Natural killer cell (primary cell): ENCODE measurements at regions not wholly inside any gene's neighbourhood (a gene's known extent, or its start where the extent isn't known, plus 50 kb on each side); places are given as distances from the start of the nearest gene placed in this dataset.

Source experiments
- ATAC-seq, 3 donors: fragments of 150-1000 bp in 2 of 3; fragments of 200-7000 bp in 1 of 3; cut with Tn5 transposase; 1 replicate in 1 of 3; 2 replicates in 2 of 3; pipeline ENCODE4 v1.10.0; 2021; ENCODE audit warnings: mild to moderate bottlenecking in 2 of 3, moderate library complexity in 2 of 3
- DNase-seq, 2 donors: peaks; one replicate each; pipeline versions ENCODE4 v3.0.0 to v3.0.0-alpha.2; 2013 to 2021; ENCODE audit warnings: mixed read lengths in 1 of 2
- H3K27ac ChIP-seq: one replicate; pipeline ENCODE4 v1.5.1; 2013; ENCODE audit warnings: mild to moderate bottlenecking, low read length
- H3K27me3 ChIP-seq: one replicate; pipeline ENCODE4 v1.6.1; 2013; ENCODE audit warnings: low read length; ENCODE audit not compliant: control insufficient read depth, insufficient read depth
- H3K36me3 ChIP-seq: one replicate; pipeline ENCODE4 v1.6.1; 2013; ENCODE audit warnings: low read length; ENCODE audit not compliant: control insufficient read depth, insufficient read depth
- H3K4me1 ChIP-seq: one replicate; pipeline ENCODE4 v1.6.1; 2013; ENCODE audit warnings: low read length; ENCODE audit not compliant: control insufficient read depth, insufficient read depth
- H3K4me3 ChIP-seq: one replicate; pipeline ENCODE4 v1.5.1; 2013; ENCODE audit warnings: low read length
- H3K9me3 ChIP-seq: one replicate; pipeline ENCODE4 v1.6.1; 2013; ENCODE audit warnings: low read length; ENCODE audit not compliant: control insufficient read depth, insufficient read depth
- H3K27ac Mint-ChIP-seq, 2 donors: one replicate each; pipeline ENCODE4 v1.8.0; 2022; ENCODE audit warnings: mild to moderate bottlenecking in 2 of 2, mixed read lengths in 2 of 2, moderate library complexity in 1 of 2
- H3K27me3 Mint-ChIP-seq, 2 donors: one replicate each; pipeline ENCODE4 v1.8.0; 2022; ENCODE audit warnings: low read depth in 2 of 2, mixed read lengths in 2 of 2
- H3K36me3 Mint-ChIP-seq: one replicate; pipeline ENCODE4 v1.8.0; 2022; ENCODE audit warnings: mixed read lengths
- H3K4me1 Mint-ChIP-seq, 2 donors: one replicate each; pipeline ENCODE4 v1.8.0; 2022; ENCODE audit warnings: mixed read lengths in 2 of 2
- H3K4me3 Mint-ChIP-seq: one replicate; pipeline ENCODE4 v1.8.0; 2022; ENCODE audit warnings: mild to moderate bottlenecking, moderate library complexity, mixed read lengths
- H3K9me3 Mint-ChIP-seq, 2 donors: one replicate each; pipeline ENCODE4 v1.8.0; 2022; ENCODE audit warnings: mixed read lengths in 2 of 2
- WGBS: methylation state at CpG from one replicate; pipeline ENCODE4 v1.1.7; 2013; ENCODE audit warnings: missing lambda C conversion rate; ENCODE audit not compliant: insufficient coverage; 5-methylcytosine and 5-hydroxymethylcytosine counted together
- intact Hi-C: fragments of 100-400 bp; cut with micrococcal nuclease; formaldehyde crosslinking; loops from one replicate; pipeline ENCODE4 v1.14.2; 2022
- TF ChIP-seq, protein P1 (sequence below): fragments of 200-600 bp; IDR thresholded peaks from one replicate; pipeline ENCODE4 v1.8.0; 2022; ENCODE audit warnings: antibody characterized with exemption

- TF ChIP-seq, protein P1, sequence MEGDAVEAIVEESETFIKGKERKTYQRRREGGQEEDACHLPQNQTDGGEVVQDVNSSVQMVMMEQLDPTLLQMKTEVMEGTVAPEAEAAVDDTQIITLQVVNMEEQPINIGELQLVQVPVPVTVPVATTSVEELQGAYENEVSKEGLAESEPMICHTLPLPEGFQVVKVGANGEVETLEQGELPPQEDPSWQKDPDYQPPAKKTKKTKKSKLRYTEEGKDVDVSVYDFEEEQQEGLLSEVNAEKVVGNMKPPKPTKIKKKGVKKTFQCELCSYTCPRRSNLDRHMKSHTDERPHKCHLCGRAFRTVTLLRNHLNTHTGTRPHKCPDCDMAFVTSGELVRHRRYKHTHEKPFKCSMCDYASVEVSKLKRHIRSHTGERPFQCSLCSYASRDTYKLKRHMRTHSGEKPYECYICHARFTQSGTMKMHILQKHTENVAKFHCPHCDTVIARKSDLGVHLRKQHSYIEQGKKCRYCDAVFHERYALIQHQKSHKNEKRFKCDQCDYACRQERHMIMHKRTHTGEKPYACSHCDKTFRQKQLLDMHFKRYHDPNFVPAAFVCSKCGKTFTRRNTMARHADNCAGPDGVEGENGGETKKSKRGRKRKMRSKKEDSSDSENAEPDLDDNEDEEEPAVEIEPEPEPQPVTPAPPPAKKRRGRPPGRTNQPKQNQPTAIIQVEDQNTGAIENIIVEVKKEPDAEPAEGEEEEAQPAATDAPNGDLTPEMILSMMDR: no peak
- H3K4me3 ChIP-seq: no peak overlapping the region
- Mint-ChIP-seq H3K4me3 (no peak overlapping the region), H3K9me3 (peaks cover 0 to 4% of the 10 kb centered on the region in 2 donors), H3K27me3 (peaks cover 0 to 6% of the 10 kb centered on the region in 2 donors), H3K36me3 (no peaks in the 10 kb centered on the region), H3K4me1 (no peaks in the 10 kb centered on the region), H3K27ac (no peak overlapping the region)
- H3K4me1 ChIP-seq: no peaks in the 10 kb centered on the region
- H3K27ac ChIP-seq: no peak overlapping the region
- no peaks in the 10 kb centered on the region for H3K9me3 ChIP-seq
- H3K36me3 ChIP-seq: no peaks in the 10 kb centered on the region
- ATAC-seq: no peak
- intact Hi-C loops: no loop called here
- DNase-seq: no peak
- no peaks in the 10 kb centered on the region for H3K27me3 ChIP-seq
- WGBS: 88% methylated on average over 7 of the region's 8 CpGs
Observed at GRCh38 chr21:14313300-14313699, 69.6 kb downstream of the HSPA13 start.

GRCh38 chr21:14312871-14313270, 70.1 kb downstream of the HSPA13 start:
- Histone ChIP-seq H3K36me3 (no peaks in the 10 kb centered on the region), H3K4me1 (no peaks in the 10 kb centered on the region), H3K27ac (no peak overlapping the region), H3K4me3 (no peak overlapping the region), H3K9me3 (no peaks in the 10 kb centered on the region), H3K27me3 (no peaks in the 10 kb centered on the region)
- ATAC-seq: no peak
- TF ChIP-seq, protein P1: no peak
- Mint-ChIP-seq H3K4me1 (no peaks in the 10 kb centered on the region), H3K9me3 (peaks cover 0 to 4% of the 10 kb centered on the region in 2 donors), H3K36me3 (no peaks in the 10 kb centered on the region), H3K27me3 (peaks cover 0 to 6% of the 10 kb centered on the region in 2 donors), H3K27ac (no peak overlapping the region), H3K4me3 (no peak overlapping the region)
- WGBS: no CpG with 5 or more reads among the region's 1 CpG
- intact Hi-C loops: no loop called here
- no peak for DNase-seq

DNA sequence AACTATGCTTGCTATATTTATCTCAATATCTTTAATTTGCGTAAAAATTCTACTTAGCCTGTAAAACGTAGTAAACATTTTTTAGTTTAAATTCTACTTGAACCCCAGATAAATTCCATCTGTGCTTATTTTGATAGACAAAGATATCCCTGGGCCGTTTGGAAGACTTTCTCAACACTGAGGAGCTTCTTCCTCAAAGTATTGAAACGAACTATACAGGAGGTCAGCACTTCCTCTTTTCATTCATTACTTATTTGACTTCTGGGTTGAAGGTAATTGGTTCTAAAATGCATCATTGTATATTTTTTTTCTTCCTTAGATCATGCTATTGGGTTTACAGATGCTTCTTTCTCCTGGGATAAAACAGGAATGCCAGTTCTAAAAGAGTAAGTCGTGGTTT, 74.7 kb downstream of the HSPA13 start:
- H3K9me3 ChIP-seq: no peaks in the 10 kb centered on the region
- no peaks in the 10 kb centered on the region for H3K27me3 ChIP-seq
- peaks cover 0 to 10% of the 10 kb centered on the region in 2 donors for H3K27me3 Mint-ChIP-seq
- TF ChIP-seq, protein P1: no peak
- intact Hi-C loops: no loop called here
- no peaks in the 10 kb centered on the region for H3K4me1 Mint-ChIP-seq
- H3K4me1 ChIP-seq: no peaks in the 10 kb centered on the region
- ATAC-seq: no peak
- WGBS: 69% methylated on average over 2 of the region's 5 CpGs
- no peaks in the 10 kb centered on the region for H3K36me3 Mint-ChIP-seq
- no peak overlapping the region for H3K27ac ChIP-seq
- no peak overlapping the region for H3K4me3 Mint-ChIP-seq
- H3K36me3 ChIP-seq: no peaks in the 10 kb centered on the region
- no peaks in the 10 kb centered on the region for H3K9me3 Mint-ChIP-seq
- no peak overlapping the region for H3K4me3 ChIP-seq
- no peak overlapping the region for H3K27ac Mint-ChIP-seq
- no peak for DNase-seq

GRCh38 chr21:14306126-14306907, 76.6 kb downstream of the HSPA13 start:
- no peaks in the 10 kb centered on the region for H3K4me1 ChIP-seq
- Mint-ChIP-seq H3K4me1 (no peaks in the 10 kb centered on the region), H3K36me3 (no peaks in the 10 kb centered on the region), H3K27ac (no peak overlapping the region), H3K27me3 (peaks cover 0 to 10% of the 10 kb centered on the region in 2 donors), H3K4me3 (no peak overlapping the region), H3K9me3 (no peaks in the 10 kb centered on the region)
- H3K27me3 ChIP-seq: no peaks in the 10 kb centered on the region
- DNase-seq: peak in 1 of 2 donors; percentile 25
- 3% methylated on average over 2 of the region's 5 CpGs for WGBS
- TF ChIP-seq, protein P1: no peak
- no peak for ATAC-seq
- no peaks in the 10 kb centered on the region for H3K9me3 ChIP-seq
- H3K27ac ChIP-seq: no peak overlapping the region
- H3K4me3 ChIP-seq: no peak overlapping the region
- intact Hi-C loops: no loop called here
- no peaks in the 10 kb centered on the region for H3K36me3 ChIP-seq
